Natural killer cell (primary cell): ENCODE measurements at regions not wholly inside any gene's neighbourhood (a gene's known extent, or its start where the extent isn't known, plus 50 kb on each side); places are given as distances from the start of the nearest gene placed in this dataset.

Experiments
- ATAC-seq, 3 donors: fragments of 150-1000 bp in 2 of 3; fragments of 200-7000 bp in 1 of 3; cut with Tn5 transposase; 1 replicate in 1 of 3; 2 replicates in 2 of 3; pipeline ENCODE4 v1.10.0; 2021; ENCODE audit warnings: mild to moderate bottlenecking in 2 of 3, moderate library complexity in 2 of 3
- DNase-seq, 2 donors: peaks; one replicate each; pipeline versions ENCODE4 v3.0.0 to v3.0.0-alpha.2; 2013 to 2021; ENCODE audit warnings: mixed read lengths in 1 of 2
- H3K27ac ChIP-seq: one replicate; pipeline ENCODE4 v1.5.1; 2013; ENCODE audit warnings: mild to moderate bottlenecking, low read length
- H3K27me3 ChIP-seq: one replicate; pipeline ENCODE4 v1.6.1; 2013; ENCODE audit warnings: low read length; ENCODE audit not compliant: control insufficient read depth, insufficient read depth
- H3K36me3 ChIP-seq: one replicate; pipeline ENCODE4 v1.6.1; 2013; ENCODE audit warnings: low read length; ENCODE audit not compliant: control insufficient read depth, insufficient read depth
- H3K4me1 ChIP-seq: one replicate; pipeline ENCODE4 v1.6.1; 2013; ENCODE audit warnings: low read length; ENCODE audit not compliant: control insufficient read depth, insufficient read depth
- H3K4me3 ChIP-seq: one replicate; pipeline ENCODE4 v1.5.1; 2013; ENCODE audit warnings: low read length
- H3K9me3 ChIP-seq: one replicate; pipeline ENCODE4 v1.6.1; 2013; ENCODE audit warnings: low read length; ENCODE audit not compliant: control insufficient read depth, insufficient read depth
- H3K27ac Mint-ChIP-seq, 2 donors: one replicate each; pipeline ENCODE4 v1.8.0; 2022; ENCODE audit warnings: mild to moderate bottlenecking in 2 of 2, mixed read lengths in 2 of 2, moderate library complexity in 1 of 2
- H3K27me3 Mint-ChIP-seq, 2 donors: one replicate each; pipeline ENCODE4 v1.8.0; 2022; ENCODE audit warnings: low read depth in 2 of 2, mixed read lengths in 2 of 2
- H3K36me3 Mint-ChIP-seq: one replicate; pipeline ENCODE4 v1.8.0; 2022; ENCODE audit warnings: mixed read lengths
- H3K4me1 Mint-ChIP-seq, 2 donors: one replicate each; pipeline ENCODE4 v1.8.0; 2022; ENCODE audit warnings: mixed read lengths in 2 of 2
- H3K4me3 Mint-ChIP-seq: one replicate; pipeline ENCODE4 v1.8.0; 2022; ENCODE audit warnings: mild to moderate bottlenecking, moderate library complexity, mixed read lengths
- H3K9me3 Mint-ChIP-seq, 2 donors: one replicate each; pipeline ENCODE4 v1.8.0; 2022; ENCODE audit warnings: mixed read lengths in 2 of 2
- WGBS: methylation state at CpG from one replicate; pipeline ENCODE4 v1.1.7; 2013; ENCODE audit warnings: missing lambda C conversion rate; ENCODE audit not compliant: insufficient coverage; 5-methylcytosine and 5-hydroxymethylcytosine counted together
- intact Hi-C: fragments of 100-400 bp; cut with micrococcal nuclease; formaldehyde crosslinking; loops from one replicate; pipeline ENCODE4 v1.14.2; 2022
- TF ChIP-seq, protein P1 (sequence below): fragments of 200-600 bp; IDR thresholded peaks from one replicate; pipeline ENCODE4 v1.8.0; 2022; ENCODE audit warnings: antibody characterized with exemption

DNA sequence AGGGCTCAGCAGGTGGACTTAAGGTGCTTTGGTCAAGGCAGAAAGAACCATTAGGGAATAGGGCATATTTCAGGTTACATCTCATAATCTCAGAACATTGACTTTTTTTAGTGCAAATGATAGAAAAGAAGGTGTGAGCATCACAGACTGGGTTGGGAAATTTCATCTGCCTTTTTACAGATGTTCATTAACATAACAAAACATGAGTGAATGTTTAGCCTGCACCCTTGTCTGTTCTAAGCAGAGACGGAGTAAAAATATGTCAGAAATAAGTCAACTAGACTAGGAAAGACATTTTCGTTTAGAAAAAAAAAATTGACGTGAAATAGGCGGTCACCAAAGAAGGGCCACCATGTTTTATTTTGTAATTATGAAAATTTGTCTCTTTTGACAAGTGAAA, 127.5 kb upstream of the CDH13 start:
- TF ChIP-seq, protein P1, sequence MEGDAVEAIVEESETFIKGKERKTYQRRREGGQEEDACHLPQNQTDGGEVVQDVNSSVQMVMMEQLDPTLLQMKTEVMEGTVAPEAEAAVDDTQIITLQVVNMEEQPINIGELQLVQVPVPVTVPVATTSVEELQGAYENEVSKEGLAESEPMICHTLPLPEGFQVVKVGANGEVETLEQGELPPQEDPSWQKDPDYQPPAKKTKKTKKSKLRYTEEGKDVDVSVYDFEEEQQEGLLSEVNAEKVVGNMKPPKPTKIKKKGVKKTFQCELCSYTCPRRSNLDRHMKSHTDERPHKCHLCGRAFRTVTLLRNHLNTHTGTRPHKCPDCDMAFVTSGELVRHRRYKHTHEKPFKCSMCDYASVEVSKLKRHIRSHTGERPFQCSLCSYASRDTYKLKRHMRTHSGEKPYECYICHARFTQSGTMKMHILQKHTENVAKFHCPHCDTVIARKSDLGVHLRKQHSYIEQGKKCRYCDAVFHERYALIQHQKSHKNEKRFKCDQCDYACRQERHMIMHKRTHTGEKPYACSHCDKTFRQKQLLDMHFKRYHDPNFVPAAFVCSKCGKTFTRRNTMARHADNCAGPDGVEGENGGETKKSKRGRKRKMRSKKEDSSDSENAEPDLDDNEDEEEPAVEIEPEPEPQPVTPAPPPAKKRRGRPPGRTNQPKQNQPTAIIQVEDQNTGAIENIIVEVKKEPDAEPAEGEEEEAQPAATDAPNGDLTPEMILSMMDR = no peak
- DNase-seq (no peak), ATAC-seq (no peak)
- Mint-ChIP-seq H3K9me3 (no peaks in the 10 kb centered on the region), H3K27me3 (peaks cover 4 to 7% of the 10 kb centered on the region in 2 donors), H3K36me3 (no peaks in the 10 kb centered on the region), H3K4me3 (no peak overlapping the region), H3K27ac (no peak overlapping the region), H3K4me1 (no peaks in the 10 kb centered on the region)
- intact Hi-C loops = no loop called here
- no peak overlapping the region for H3K4me3 ChIP-seq
- H3K36me3 ChIP-seq = no peaks in the 10 kb centered on the region
- H3K4me1 ChIP-seq = no peaks in the 10 kb centered on the region
- H3K9me3 ChIP-seq = no peaks in the 10 kb centered on the region
- no peaks in the 10 kb centered on the region for H3K27me3 ChIP-seq
- H3K27ac ChIP-seq = no peak overlapping the region
- WGBS = 88% methylated on average over 4 of the region's 4 CpGs

DNA sequence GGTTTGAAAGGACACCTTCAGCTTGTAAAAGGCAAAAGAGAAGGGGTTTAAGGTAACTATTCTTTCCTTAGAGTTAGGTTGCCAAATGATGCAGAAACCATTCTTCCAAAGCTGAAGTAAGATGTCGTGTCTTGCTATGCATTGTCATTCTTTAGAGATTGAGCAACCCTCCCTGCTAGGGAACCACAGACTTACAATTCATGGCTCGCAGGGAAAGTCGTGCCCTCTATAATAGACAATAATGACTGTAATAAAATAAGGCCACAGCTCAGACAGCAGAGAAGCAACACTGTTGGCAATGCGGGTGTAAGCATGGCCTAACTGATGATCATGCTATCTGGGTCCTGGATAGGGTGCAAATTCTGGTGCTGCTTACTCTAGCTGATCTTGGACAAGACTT, 129.6 kb upstream of the CDH13 start:
- H3K27me3 ChIP-seq = no peaks in the 10 kb centered on the region
- Mint-ChIP-seq H3K4me3 (no peak overlapping the region), H3K4me1 (no peaks in the 10 kb centered on the region), H3K36me3 (no peaks in the 10 kb centered on the region), H3K9me3 (no peaks in the 10 kb centered on the region), H3K27me3 (peaks cover 0 to 9% of the 10 kb centered on the region in 2 donors), H3K27ac (no peak overlapping the region)
- no peak overlapping the region for H3K27ac ChIP-seq
- H3K4me3 ChIP-seq = no peak overlapping the region
- ATAC-seq (no peak), DNase-seq (no peak)
- no peaks in the 10 kb centered on the region for H3K9me3 ChIP-seq
- 75% methylated on average over 4 of the region's 4 CpGs for WGBS
- intact Hi-C loops = no loop called here
- TF ChIP-seq, protein P1 = no peak
- H3K36me3 ChIP-seq = no peaks in the 10 kb centered on the region
- no peaks in the 10 kb centered on the region for H3K4me1 ChIP-seq

DNA sequence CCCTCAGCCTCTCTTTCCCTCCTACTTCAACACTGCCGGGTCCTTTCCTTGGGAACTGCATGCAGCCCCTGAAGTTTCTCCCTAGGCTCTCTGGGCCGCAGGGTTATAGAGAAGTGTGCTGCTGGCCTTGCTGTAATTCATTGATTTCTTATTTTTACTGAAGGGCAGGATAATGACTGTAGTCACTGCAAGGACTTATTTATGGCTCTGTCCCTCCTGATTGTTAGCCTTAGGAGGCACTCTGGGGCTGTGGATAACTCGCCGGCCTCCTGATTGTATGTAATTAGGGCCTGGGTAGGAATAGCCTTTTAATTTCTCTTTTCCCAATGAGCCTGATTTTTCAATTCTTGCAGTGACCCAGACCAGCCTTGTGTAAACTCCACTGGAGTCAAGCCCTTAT, 138.3 kb upstream of the CDH13 start:
- no peaks in the 10 kb centered on the region for H3K36me3 Mint-ChIP-seq
- H3K9me3 Mint-ChIP-seq = no peaks in the 10 kb centered on the region
- DNase-seq = no peak
- no peak overlapping the region for H3K4me3 ChIP-seq
- H3K27me3 ChIP-seq = no peaks in the 10 kb centered on the region
- H3K27me3 Mint-ChIP-seq = peaks cover 4 to 45% of the 10 kb centered on the region in 2 donors
- intact Hi-C loops = no loop called here
- H3K36me3 ChIP-seq = no peaks in the 10 kb centered on the region
- no peaks in the 10 kb centered on the region for H3K4me1 ChIP-seq
- TF ChIP-seq, protein P1 = no peak
- no peaks in the 10 kb centered on the region for H3K4me1 Mint-ChIP-seq
- no peaks in the 10 kb centered on the region for H3K9me3 ChIP-seq
- no peak overlapping the region for H3K4me3 Mint-ChIP-seq
- ATAC-seq = no peak
- no peak overlapping the region for H3K27ac ChIP-seq
- no peak overlapping the region for H3K27ac Mint-ChIP-seq
- WGBS = 73% methylated on average over 4 of the region's 4 CpGs

DNA sequence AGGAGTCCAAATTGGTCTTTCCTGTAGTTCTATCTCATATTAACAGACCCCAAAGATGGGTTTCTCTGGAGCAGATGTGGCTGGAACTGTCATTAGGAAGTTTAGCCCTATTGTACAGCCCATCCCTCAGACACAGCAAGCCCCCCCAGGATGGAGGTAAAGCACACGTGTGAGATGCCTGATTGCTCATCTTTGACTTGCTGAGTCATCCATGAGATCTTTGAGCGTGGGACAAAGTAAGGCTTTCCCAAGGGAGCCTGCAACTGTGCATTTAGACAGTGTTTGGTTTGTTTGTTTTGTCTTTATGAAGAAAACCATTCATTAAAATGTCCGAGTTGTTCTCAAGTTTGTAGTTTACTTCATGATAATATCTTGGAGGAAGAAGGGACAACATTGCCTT, 145.3 kb upstream of the CDH13 start:
- no peaks in the 10 kb centered on the region for H3K9me3 ChIP-seq
- Mint-ChIP-seq H3K27ac (no peak overlapping the region), H3K4me1 (no peaks in the 10 kb centered on the region), H3K36me3 (no peaks in the 10 kb centered on the region), H3K4me3 (no peak overlapping the region), H3K27me3 (peaks cover 22 to 64% of the 10 kb centered on the region in 2 donors), H3K9me3 (no peaks in the 10 kb centered on the region)
- intact Hi-C loops = no loop called here
- no peaks in the 10 kb centered on the region for H3K27me3 ChIP-seq
- TF ChIP-seq, protein P1 = no peak
- no peaks in the 10 kb centered on the region for H3K4me1 ChIP-seq
- no peak overlapping the region for H3K4me3 ChIP-seq
- no peaks in the 10 kb centered on the region for H3K36me3 ChIP-seq
- DNase-seq = no peak
- no peak overlapping the region for H3K27ac ChIP-seq
- ATAC-seq = no peak
- WGBS = 64% methylated on average over 3 of the region's 3 CpGs
